Activated CD8-positive, alpha-beta memory T cell treated with anti-CD3 and anti-CD28 coated beads for 4 hours (primary cell): ENCODE measurements at regions not wholly inside any gene's neighbourhood (a gene's known extent, or its start where the extent isn't known, plus 50 kb on each side); places are given as distances from the start of the nearest gene placed in this dataset.

Experiments
- DNase-seq, 2 donors: peaks; one replicate each; pipeline ENCODE4 v3.0.0-alpha.2; 2020; ENCODE audit warnings: low read depth in 2 of 2

DNA sequence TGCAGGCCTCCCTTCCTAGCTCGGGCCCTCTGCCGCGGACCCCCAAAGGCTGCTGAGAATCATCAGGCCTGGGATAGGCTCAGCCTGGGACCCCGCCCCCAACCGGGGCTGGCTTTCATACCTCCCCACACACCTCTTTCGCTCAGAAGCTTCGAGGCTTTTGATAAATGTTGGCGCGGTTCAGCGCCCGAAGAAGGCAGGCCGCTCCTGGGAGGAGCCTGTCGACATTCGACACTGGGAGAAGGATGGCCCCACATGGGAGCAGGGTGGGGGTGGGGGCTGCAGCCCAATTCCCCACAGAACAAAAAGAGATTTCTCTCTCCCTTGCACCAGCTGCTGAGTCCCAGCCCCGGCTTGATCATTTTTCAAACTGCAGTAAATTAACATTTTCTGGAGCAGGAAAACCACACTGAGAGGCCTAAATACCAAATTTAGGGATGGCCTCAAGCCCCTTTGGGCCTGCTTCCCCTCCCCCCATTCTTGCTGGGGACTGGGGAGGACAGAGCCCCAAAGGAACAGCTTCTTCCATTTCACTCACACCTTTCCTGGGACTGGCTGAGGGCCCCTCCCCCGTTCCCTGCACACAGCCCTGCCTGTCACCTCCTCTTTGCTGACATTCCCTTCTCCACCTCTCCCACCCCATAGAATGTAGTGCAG lies 112.9 kb upstream of the PJA1 start:
- no peak for DNase-seq

GRCh38 chrX:69277369-69277990 lies 112.2 kb upstream of the PJA1 start:
- no peak for DNase-seq

DNA sequence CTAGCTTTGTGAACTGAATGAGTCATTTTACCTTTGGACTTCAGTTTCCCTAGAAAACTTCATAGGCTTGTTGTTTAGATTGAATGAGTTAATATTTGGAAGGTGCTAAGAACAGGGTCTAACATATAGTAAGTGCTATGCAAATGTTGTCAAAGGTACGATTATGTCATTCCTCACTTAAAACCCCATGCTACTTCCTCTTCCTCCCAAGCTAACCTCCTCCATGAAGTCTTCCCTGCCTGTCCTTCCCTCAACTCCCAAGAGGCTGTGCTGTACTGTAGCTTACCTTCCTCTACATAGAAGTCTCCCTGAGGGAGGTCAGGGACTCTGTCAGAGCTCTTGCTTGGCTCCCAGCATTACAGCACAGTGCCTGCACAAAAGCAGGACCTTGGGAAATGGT lies 103.4 kb upstream of the PJA1 start:
- DNase-seq: no peak

- no peak for DNase-seq
These were observed 98.9 kb upstream of the PJA1 start for GRCh38 chrX:69264158-69264581.

DNA sequence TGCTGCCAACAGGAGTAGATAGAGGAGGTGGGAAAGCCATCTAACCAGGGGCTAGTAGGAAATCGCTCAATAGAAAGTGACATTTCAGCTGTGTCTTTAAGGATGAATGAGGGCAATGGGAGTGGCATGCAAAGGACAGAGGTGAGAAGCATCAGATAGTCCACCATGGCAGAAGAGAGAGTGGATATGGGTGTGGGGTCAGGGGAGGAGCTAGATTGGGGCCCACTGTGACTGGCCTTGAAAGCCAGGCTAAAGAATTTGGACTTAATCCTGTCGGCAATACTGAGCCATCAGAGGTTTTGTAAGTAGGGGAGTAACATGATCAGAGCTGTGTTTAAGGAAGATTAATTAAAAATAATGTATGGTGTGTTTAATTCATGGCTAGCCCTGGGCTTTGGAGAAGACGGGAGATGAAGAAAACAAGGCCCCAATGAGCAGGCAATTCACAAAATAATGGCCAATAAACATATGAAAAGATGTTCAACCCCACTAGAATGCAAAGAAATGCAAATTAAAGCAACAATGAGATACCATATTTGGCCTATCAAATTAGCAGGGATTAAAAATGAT lies 98.1 kb upstream of the PJA1 start:
- no peak for DNase-seq

GRCh38 chrX:69262036-69262936 lies 97.0 kb upstream of the PJA1 start:
- DNase-seq: no peak

GRCh38 chrX:69260169-69260568 lies 94.9 kb upstream of the PJA1 start:
- no peak for DNase-seq

DNA sequence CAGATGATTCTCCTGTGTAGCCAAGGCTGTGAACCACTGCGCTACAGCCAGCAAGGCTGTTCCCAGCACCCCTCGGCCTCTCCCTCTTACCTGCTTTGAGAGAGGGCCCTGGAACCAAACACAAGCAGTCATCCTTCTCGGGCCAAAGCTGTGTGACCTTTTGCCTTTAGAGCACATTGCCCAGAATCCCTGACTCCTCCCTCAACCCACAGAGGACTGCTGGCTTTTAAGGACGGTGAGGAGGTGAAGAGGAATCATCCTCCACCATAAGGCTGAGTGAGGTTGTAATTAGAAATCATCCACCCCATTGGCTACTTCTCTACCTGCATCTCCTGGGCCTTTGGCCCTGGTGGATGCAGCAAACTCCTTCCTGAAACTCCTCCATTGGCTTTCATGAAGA lies 93.6 kb upstream of the PJA1 start:
- DNase-seq: no peak

DNA sequence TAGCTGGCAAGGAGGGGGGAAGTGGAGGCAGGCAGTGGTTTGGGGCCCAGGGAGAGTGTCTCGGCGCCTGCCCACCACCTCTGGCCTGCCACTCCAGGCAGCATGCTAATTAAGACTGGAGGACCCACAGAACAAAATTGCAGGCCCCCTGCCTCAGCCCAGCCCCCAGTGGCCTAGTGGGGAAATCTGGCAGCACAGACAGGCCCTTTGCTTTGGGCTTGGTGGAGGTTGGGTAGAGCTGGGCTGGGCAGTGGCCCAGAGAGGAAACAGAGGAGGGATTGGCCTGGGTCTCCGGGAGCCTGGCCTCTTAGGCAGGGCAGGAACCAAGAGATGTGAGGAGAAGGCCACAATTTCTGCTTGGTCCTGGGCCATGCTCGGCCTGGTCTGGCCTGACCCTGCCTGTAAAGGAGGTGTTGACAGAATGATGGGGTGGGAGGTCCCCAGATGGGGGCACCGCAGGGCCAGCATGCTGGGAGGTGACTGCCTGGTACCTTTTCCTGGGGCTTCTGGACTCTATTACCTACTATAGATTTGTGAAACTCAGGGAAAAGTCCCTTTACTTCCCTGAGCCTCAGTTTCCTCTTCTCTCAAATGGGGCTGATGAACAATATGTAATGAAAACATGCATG lies 92.4 kb upstream of the PJA1 start:
- no peak for DNase-seq

DNA sequence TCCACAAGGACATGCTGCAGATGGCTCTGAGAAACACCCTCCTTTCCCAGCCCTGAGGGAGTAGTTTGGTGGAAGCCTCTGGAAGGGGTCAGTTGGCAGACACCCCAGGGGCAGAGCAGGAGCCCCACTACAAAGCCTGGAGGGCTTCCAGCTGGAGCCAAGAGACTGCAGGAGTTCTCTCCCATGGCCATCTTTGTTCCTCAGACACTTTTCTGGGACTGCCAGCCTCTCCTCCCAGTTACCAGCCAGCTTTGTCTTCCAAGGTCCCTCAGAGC lies 91.0 kb upstream of the PJA1 start:
- no peak for DNase-seq

DNA sequence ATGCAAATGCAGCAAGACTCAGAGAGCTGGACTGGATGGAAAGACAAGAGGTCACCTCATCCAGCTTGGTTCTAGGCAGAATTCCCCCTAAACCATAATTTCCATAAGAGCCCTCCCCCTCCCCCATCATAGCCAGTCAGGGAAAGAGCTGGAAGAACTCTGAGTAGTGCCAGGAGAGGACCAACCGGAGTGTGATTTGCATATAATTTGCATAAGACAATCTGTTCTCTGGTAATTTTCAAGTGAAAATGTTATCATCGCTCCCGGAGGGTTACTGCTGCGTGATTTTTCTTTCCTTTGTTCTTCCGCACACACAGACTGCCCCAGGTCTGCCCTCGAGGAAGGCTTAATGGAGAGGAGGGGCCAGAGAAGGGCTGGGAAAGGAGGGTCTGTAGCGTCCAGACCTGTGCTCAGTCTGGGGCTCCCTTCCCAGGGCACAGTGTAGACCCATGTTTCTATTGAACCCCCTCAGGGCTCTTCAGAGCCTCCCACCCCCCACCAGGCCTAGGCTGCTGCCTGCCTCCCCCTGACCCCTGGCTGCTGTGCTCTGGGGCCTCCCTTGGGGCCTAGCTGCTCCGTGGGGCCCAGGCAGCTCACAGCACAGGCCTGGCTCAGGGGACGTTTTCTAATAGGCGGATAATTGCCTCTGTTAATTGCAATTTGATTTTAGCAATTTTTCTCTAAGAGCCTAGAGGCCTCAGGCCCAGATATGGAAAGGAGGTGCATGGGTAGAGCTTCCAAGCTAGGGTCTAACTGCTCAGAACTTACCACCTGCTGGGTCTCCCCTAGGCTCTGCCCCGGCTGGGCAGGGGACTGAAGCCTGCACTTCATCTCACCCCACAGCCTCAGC lies 90.4 kb upstream of the PJA1 start:
- DNase-seq: no peak

DNA sequence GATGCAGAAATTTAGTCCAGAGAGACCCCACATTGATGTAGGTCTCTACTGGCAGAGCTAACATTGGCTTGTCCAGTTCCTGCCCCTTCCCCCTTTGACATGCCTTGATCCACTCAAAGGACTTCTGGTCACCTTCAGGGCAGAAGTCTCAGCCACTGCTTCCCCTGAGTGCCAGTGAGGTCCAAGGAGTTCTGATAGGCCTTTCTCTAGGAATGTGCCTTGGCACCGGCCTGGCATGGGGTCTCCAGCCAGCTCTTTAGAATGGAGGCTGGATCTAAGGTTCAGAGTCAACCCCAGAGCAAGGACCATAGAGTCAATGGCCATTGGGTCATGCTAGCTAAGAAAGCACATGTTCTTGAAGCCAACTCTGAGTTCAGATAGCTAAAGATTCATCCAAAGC lies 88.6 kb upstream of the PJA1 start:
- DNase-seq: no peak

DNA sequence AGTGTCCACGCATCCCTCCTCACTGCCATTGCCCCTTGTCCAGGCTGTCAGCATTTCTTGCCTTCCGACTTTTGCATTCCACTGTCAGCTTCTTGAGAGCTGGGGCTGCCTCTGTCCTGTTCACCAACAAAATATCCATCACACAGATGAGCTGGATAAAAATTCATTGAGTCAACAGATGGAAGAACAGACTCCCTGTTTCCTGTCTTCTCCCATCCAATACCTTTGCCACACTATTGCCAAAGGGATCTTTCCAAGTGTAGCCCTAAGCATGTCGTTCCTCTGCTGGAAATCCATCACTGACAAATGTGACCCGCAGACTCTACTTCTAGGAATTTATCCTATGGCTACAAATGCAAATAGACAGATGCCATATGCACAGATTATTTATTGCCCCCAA lies 78.0 kb upstream of the PJA1 start:
- DNase-seq: no peak

DNA sequence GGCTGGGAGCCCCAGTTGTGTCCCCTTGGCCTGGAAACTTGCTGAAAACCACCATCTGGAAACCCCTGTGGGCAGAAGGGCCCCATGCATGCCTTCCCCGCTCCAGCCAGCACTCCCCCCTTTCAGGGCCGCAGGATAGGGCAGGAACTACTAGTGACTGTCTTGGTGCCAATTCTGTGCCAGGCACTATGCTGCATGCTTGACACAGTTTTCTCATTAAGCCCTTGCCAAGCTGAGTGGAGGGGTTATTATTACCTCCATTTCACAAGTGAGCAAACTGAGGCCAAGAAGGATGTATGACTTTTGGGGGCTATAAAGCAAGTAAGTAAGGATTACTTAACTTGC lies 73.6 kb upstream of the PJA1 start:
- DNase-seq: no peak

DNA sequence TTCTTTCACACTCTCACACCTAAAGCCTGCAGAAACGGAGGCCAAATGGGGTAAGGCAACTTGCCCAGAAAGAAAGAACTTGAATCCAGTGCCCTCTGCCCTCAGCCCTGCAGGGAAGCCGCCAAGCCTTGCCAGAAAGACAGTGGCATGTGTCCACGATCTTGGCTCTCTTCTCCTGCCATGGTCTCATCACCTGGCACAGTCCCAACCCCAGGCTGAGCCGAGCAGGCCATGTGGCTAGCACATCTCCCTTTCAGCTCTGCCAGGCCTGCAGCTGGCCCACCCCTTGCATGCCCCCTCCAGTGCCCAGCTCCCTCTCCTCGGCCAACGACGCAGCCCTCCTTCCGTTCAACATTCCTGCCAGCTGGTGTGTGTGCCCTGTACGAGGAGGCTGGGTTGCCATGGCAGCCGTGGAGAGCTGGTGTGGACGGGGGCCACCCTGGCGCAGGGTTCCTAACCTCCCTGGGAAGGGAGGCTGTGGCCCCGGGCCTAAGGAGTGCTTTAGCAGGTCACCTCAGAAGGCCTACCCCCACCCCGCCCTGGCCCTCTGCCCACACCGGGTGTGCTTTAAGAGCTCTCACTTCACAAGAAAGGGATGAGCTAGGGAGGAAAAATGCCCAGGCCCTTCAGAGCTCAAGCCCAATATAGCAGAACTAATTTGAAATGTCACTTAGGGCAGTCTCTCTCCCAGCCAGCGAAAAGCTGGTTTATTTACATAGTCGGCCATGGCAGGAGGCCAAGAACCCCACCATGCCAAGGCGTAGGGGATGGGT lies 73.0 kb upstream of the PJA1 start:
- DNase-seq: no peak

DNA sequence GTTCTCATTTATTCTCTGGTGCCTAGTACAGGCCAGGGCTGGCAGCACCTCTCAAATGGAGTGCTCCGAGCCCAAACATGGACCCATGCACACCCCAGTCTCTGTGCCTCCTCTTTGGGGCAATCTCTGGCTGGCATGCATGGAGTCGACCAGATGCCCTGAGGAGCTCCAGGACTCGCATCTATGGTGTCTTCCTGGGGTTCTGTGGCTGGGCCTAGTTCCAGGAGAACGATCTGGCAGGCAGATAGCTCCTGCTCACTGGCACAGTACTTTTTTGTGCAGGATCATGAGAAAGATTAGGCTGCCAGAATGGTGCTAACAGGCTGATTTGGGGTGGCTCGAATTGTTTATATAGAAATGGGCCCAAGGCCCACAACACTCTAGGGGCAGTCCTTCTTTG lies 72.0 kb upstream of the PJA1 start:
- DNase-seq: no peak

- DNase-seq: no peak
These were observed 71.4 kb upstream of the PJA1 start for GRCh38 chrX:69236641-69237040.

GRCh38 chrX:69234624-69235023 lies 69.4 kb upstream of the PJA1 start:
- no peak for DNase-seq

GRCh38 chrX:69232945-69233344 lies 67.7 kb upstream of the PJA1 start:
- DNase-seq: no peak

DNA sequence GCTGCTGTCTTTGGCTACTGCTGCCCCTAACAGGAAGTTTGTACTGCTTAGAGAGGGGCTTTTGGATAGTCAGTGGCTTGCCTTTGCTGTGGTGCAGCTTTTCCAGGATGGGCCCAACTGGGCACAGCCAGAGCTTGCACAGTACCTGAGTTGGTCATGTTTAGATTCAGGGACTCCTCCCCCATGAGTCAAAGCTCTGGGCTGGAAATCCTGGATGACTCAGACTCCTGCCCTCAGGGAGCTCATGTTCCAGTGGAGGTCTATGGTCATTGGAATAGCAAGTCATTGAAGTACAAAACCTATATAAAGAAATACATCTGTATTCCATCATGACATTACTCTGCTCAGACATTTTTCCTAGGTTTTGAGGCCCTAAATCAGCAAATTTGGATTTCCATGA lies 66.7 kb upstream of the PJA1 start:
- no peak for DNase-seq

- DNase-seq: no peak
These were observed 64.2 kb upstream of the PJA1 start for GRCh38 chrX:69229436-69229835.
